ENCODE measurements at regions not wholly inside any gene's neighbourhood (a gene's known extent, or its start where the extent isn't known, plus 50 kb on each side); places are given as distances from the start of the nearest gene placed in this dataset.
A peak's percentile ranks its signal among the peaks of the same experiment; 100 is the strongest.

- intact Hi-C loops (cut with micrococcal nuclease; ENCODE audit: unreplicated experiment) (no loop called here), in situ Hi-C loops (cut with HindIII; ENCODE audit: extremely low pct_ligation_motif_present, low pct_unique_long_range_greater_than_20kb) (no loop called here)
- Histone ChIP-seq H3K4me3 (replicated peaks in 1 of 3; ENCODE audit: insufficient read depth in 1 of 3, low read depth in 2 of 3, low read length in 3 of 3) (no peak overlapping the region), H3K27me3 (ENCODE audit: control insufficient read depth in 1 of 2, insufficient read depth in 2 of 2, low read length in 2 of 2) (no peaks in the 10 kb centered on the region), H4K20me1 (ENCODE audit: insufficient read depth, low read length) (no peaks in the 10 kb centered on the region), H3K4me1 (ENCODE audit: insufficient read depth, low read length) (no peaks in the 10 kb centered on the region), H2AFZ (ENCODE audit: low read length) (no peak overlapping the region), H3K9me3 (ENCODE audit: low read length) (no peaks in the 10 kb centered on the region), H3K79me2 (ENCODE audit: insufficient read depth, low read length) (no peaks in the 10 kb centered on the region), H3K4me2 (ENCODE audit: low read depth, low read length) (no peak overlapping the region), H3K9ac (ENCODE audit: insufficient read depth, low read depth, low read length) (no peak overlapping the region), H3K27ac (ENCODE audit: extremely low read length, insufficient read depth, low read length) (no peak overlapping the region), H3K36me3 (replicated peaks in 1 of 2; ENCODE audit: control insufficient read depth in 1 of 2, insufficient read depth in 2 of 2, low read length in 2 of 2) (no peaks in the 10 kb centered on the region)
- ATAC-seq (no peak), FAIRE-seq (no peak), DNase-seq (ENCODE audit: low spot score) (no peak)
- no TSS peak for BruUV-seq (replicated peaks)
- TF ChIP-seq ZNF737 (CRISPR knock-in tag; IDR thresholded peaks at IDR 0.05; ENCODE audit: borderline replicate concordance) (no peak), ZNF232 (CRISPR knock-in tag; IDR thresholded peaks at IDR 0.05; ENCODE audit: borderline replicate concordance) (no peak), ZNF766 (CRISPR knock-in tag; IDR thresholded peaks at IDR 0.05; ENCODE audit: borderline replicate concordance) (no peak), ZNF552 (CRISPR knock-in tag; IDR thresholded peaks at IDR 0.05; ENCODE audit: borderline replicate concordance) (no peak), ZNF724P (CRISPR knock-in tag; IDR thresholded peaks at IDR 0.05; ENCODE audit: borderline replicate concordance) (no peak), FLYWCH1 (CRISPR knock-in tag; IDR thresholded peaks at IDR 0.05) (no peak), SMAD9 (CRISPR knock-in tag; IDR thresholded peaks at IDR 0.05) (no peak)
- ChIA-PET CTCF (ENCODE audit: low intra/inter-chr PET ratio, low total read pairs) (no interaction called here), POLR2A (no interaction called here)
- WGBS (ENCODE audit: low lambda C conversion rate): 4% methylated on average over 2 of the region's 2 CpGs
Observed at GRCh38 chr3:178095522-178095921, 440.7 kb upstream of the KCNMB2 start.

GRCh38 chr3:178096955-178097354, 439.3 kb upstream of the KCNMB2 start:
- no peaks in the 10 kb centered on the region for H4K20me1 ChIP-seq (ENCODE audit: insufficient read depth, low read length)
- no peak overlapping the region for H3K4me2 ChIP-seq (ENCODE audit: low read depth, low read length)
- no peak overlapping the region for H3K4me3 ChIP-seq (replicated peaks in 1 of 3; ENCODE audit: insufficient read depth in 1 of 3, low read depth in 2 of 3, low read length in 3 of 3)
- ATAC-seq: no peak
- in situ Hi-C loops (cut with HindIII; ENCODE audit: extremely low pct_ligation_motif_present, low pct_unique_long_range_greater_than_20kb) (no loop called here), intact Hi-C loops (cut with micrococcal nuclease; ENCODE audit: unreplicated experiment) (no loop called here)
- H3K9ac ChIP-seq (ENCODE audit: insufficient read depth, low read depth, low read length): no peak overlapping the region
- H3K36me3 ChIP-seq (replicated peaks in 1 of 2; ENCODE audit: control insufficient read depth in 1 of 2, insufficient read depth in 2 of 2, low read length in 2 of 2): no peaks in the 10 kb centered on the region
- 0% methylated on average over 1 of the region's 1 CpG for WGBS (ENCODE audit: low lambda C conversion rate)
- H3K9me3 ChIP-seq (ENCODE audit: low read length): no peaks in the 10 kb centered on the region
- no peak for DNase-seq (ENCODE audit: low spot score)
- peak; percentile 57 for TF ChIP-seq HNRNPK (IDR thresholded peaks at IDR 0.05; ENCODE audit: low read depth, low read length, poor library complexity, severe bottlenecking)
- no peak for TF ChIP-seq ZNF101 (CRISPR knock-in tag; IDR thresholded peaks at IDR 0.05; ENCODE audit: borderline replicate concordance, low read depth)
- TF ChIP-seq ZNF644 (CRISPR knock-in tag; IDR thresholded peaks at IDR 0.05; ENCODE audit: low read depth): no peak
- TF ChIP-seq ZNF839 (CRISPR knock-in tag; IDR thresholded peaks at IDR 0.05; ENCODE audit: borderline replicate concordance): no peak
- H3K27ac ChIP-seq (ENCODE audit: extremely low read length, insufficient read depth, low read length): no peak overlapping the region
- BruUV-seq (replicated peaks): no TSS peak
- CTCF ChIA-PET (ENCODE audit: low intra/inter-chr PET ratio, low total read pairs): no interaction called here
- no peaks in the 10 kb centered on the region for H3K27me3 ChIP-seq (ENCODE audit: control insufficient read depth in 1 of 2, insufficient read depth in 2 of 2, low read length in 2 of 2)
- H2AFZ ChIP-seq (ENCODE audit: low read length): no peak overlapping the region
- no peaks in the 10 kb centered on the region for H3K79me2 ChIP-seq (ENCODE audit: insufficient read depth, low read length)
- POLR2A ChIA-PET: no interaction called here
- FAIRE-seq: no peak
- no peaks in the 10 kb centered on the region for H3K4me1 ChIP-seq (ENCODE audit: insufficient read depth, low read length)
